ENCODE measurements at regions not wholly inside any gene's neighbourhood (a gene's known extent, or its start where the extent isn't known, plus 50 kb on each side); places are given as distances from the start of the nearest gene placed in this dataset.
A peak's percentile ranks its signal among the peaks of the same experiment; 100 is the strongest.

- CTCF ChIA-PET = interaction anchor here (0.6 kb wide), 1 partner anchor 177 kb away, joined by 3 read pairs; no protein-coding TSS in a partner anchor
- POLR2A ChIA-PET = interaction anchor here (0.6 kb wide), 1 partner anchor 605 kb away, joined by 3 read pairs; no protein-coding TSS in a partner anchor
- Histone ChIP-seq H3K27ac (ENCODE audit: extremely low read depth, low read depth, low read length) (peak overlapping the region; percentile 62), H3K9me3 (ENCODE audit: control insufficient read depth, insufficient read depth, low read depth, low read length) (no peaks in the 10 kb centered on the region), H3K36me3 (ENCODE audit: control insufficient read depth in 2 of 2, insufficient read depth in 1 of 2, low read length in 2 of 2) (no peaks in the 10 kb centered on the region), H3K4me1 (ENCODE audit: control insufficient read depth, insufficient read depth, low read length) (peaks cover 6% of the 10 kb centered on the region), H3K4me3 (ENCODE audit: low read depth, low read length) (no peak overlapping the region)
- TF ChIP-seq ZNF133 (tag by site-specific recombination; IDR thresholded peaks at IDR 0.05) (no peak), ZNF366 (tag by site-specific recombination; conservative IDR thresholded peaks at IDR 0.05) (peak; percentile 46), SETDB1 (IDR thresholded peaks at IDR 0.05; ENCODE audit: insufficient read length, low read length) (no peak), ZFP69B (tag by site-specific recombination; IDR thresholded peaks at IDR 0.05) (peak; percentile 36; the same call in 1 of the 2 replicates), ZNF341 (tag by site-specific recombination; IDR thresholded peaks at IDR 0.05; ENCODE audit: low read depth) (peak; percentile 65; the same call in 1 of the 2 replicates), ZSCAN23 (tag by site-specific recombination; IDR thresholded peaks at IDR 0.05) (no peak), ZBTB8A (tag by site-specific recombination; IDR thresholded peaks at IDR 0.05) (0 out of 2 replicates have a peak, but pooled peaks have one; percentile 17), ZBTB48 (tag by site-specific recombination; IDR thresholded peaks at IDR 0.05) (peak; percentile 86), ZFHX2 (tag by site-specific recombination; conservative IDR thresholded peaks at IDR 0.05) (0 out of 2 replicates have a peak, but pooled peaks have one; percentile 7), ZEB2 (tag by site-specific recombination; IDR thresholded peaks at IDR 0.05) (peak; percentile 67), ZNF629 (tag by site-specific recombination; IDR thresholded peaks at IDR 0.05) (peak; percentile 46; the same call in 1 of the 2 replicates), OSR2 (tag by site-specific recombination; IDR thresholded peaks at IDR 0.05) (peak; percentile 62), ZNF600 (tag by site-specific recombination; IDR thresholded peaks at IDR 0.05) (peak; percentile 32; the same call in 1 of the 2 replicates), ZNF311 (tag by site-specific recombination; IDR thresholded peaks at IDR 0.05; ENCODE audit: borderline replicate concordance) (no peak), ZNF596 (tag by site-specific recombination; IDR thresholded peaks at IDR 0.05) (no peak), ZBTB21 (tag by site-specific recombination; IDR thresholded peaks at IDR 0.05) (0 out of 2 replicates have a peak, but pooled peaks have one; percentile 11), KLF1 (tag by site-specific recombination; IDR thresholded peaks at IDR 0.05) (0 out of 2 replicates have a peak, but pooled peaks have one; percentile 11), ZNF335 (tag by site-specific recombination; conservative IDR thresholded peaks at IDR 0.05) (peak; percentile 74), ZNF660 (tag by site-specific recombination; IDR thresholded peaks at IDR 0.05) (peak; percentile 85), SP2 (tag by site-specific recombination; IDR thresholded peaks at IDR 0.05) (peak; percentile 20; the same call in 1 of the 2 replicates), ZNF274 (IDR thresholded peaks at IDR 0.05; ENCODE audit: low read length) (no peak), ZNF274 (tag by site-specific recombination; IDR thresholded peaks at IDR 0.05; ENCODE audit: borderline replicate concordance) (no peak), ZBTB10 (tag by site-specific recombination; IDR thresholded peaks at IDR 0.05) (0 out of 2 replicates have a peak, but pooled peaks have one; percentile 25), ZNF202 (tag by site-specific recombination; IDR thresholded peaks at IDR 0.05; ENCODE audit: borderline replicate concordance) (no peak), ZIC2 (tag by site-specific recombination; IDR thresholded peaks at IDR 0.05) (peak; percentile 97)
- TF ChIP-seq, protein P1, sequence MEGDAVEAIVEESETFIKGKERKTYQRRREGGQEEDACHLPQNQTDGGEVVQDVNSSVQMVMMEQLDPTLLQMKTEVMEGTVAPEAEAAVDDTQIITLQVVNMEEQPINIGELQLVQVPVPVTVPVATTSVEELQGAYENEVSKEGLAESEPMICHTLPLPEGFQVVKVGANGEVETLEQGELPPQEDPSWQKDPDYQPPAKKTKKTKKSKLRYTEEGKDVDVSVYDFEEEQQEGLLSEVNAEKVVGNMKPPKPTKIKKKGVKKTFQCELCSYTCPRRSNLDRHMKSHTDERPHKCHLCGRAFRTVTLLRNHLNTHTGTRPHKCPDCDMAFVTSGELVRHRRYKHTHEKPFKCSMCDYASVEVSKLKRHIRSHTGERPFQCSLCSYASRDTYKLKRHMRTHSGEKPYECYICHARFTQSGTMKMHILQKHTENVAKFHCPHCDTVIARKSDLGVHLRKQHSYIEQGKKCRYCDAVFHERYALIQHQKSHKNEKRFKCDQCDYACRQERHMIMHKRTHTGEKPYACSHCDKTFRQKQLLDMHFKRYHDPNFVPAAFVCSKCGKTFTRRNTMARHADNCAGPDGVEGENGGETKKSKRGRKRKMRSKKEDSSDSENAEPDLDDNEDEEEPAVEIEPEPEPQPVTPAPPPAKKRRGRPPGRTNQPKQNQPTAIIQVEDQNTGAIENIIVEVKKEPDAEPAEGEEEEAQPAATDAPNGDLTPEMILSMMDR (tag by site-specific recombination; IDR thresholded peaks at IDR 0.05) = 0 out of 2 replicates have a peak, but pooled peaks have one; percentile 9
- TF ChIP-seq, protein P2, sequence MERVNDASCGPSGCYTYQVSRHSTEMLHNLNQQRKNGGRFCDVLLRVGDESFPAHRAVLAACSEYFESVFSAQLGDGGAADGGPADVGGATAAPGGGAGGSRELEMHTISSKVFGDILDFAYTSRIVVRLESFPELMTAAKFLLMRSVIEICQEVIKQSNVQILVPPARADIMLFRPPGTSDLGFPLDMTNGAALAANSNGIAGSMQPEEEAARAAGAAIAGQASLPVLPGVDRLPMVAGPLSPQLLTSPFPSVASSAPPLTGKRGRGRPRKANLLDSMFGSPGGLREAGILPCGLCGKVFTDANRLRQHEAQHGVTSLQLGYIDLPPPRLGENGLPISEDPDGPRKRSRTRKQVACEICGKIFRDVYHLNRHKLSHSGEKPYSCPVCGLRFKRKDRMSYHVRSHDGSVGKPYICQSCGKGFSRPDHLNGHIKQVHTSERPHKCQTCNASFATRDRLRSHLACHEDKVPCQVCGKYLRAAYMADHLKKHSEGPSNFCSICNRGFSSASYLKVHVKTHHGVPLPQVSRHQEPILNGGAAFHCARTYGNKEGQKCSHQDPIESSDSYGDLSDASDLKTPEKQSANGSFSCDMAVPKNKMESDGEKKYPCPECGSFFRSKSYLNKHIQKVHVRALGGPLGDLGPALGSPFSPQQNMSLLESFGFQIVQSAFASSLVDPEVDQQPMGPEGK (tag by site-specific recombination; IDR thresholded peaks at IDR 0.05) = peak; percentile 71; the same call in 1 of the 2 replicates
- TF ChIP-seq, protein P3, sequence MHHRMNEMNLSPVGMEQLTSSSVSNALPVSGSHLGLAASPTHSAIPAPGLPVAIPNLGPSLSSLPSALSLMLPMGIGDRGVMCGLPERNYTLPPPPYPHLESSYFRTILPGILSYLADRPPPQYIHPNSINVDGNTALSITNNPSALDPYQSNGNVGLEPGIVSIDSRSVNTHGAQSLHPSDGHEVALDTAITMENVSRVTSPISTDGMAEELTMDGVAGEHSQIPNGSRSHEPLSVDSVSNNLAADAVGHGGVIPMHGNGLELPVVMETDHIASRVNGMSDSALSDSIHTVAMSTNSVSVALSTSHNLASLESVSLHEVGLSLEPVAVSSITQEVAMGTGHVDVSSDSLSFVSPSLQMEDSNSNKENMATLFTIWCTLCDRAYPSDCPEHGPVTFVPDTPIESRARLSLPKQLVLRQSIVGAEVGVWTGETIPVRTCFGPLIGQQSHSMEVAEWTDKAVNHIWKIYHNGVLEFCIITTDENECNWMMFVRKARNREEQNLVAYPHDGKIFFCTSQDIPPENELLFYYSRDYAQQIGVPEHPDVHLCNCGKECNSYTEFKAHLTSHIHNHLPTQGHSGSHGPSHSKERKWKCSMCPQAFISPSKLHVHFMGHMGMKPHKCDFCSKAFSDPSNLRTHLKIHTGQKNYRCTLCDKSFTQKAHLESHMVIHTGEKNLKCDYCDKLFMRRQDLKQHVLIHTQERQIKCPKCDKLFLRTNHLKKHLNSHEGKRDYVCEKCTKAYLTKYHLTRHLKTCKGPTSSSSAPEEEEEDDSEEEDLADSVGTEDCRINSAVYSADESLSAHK (tag by site-specific recombination; IDR thresholded peaks at IDR 0.05) = peak; percentile 68
Measured at GRCh38 chr15:31236184-31237042, 90.2 kb upstream of the KLF13 start.
